GM18858 (cell line): ENCODE measurements at regions not wholly inside any gene's neighbourhood (a gene's known extent, or its start where the extent isn't known, plus 50 kb on each side); places are given as distances from the start of the nearest gene placed in this dataset.

Source experiments
- ATAC-seq: cut with Tn5 transposase; IDR thresholded peaks from one replicate; pipeline ENCODE4 v1.9.1; 2021; ENCODE audit not compliant: unreplicated experiment

DNA sequence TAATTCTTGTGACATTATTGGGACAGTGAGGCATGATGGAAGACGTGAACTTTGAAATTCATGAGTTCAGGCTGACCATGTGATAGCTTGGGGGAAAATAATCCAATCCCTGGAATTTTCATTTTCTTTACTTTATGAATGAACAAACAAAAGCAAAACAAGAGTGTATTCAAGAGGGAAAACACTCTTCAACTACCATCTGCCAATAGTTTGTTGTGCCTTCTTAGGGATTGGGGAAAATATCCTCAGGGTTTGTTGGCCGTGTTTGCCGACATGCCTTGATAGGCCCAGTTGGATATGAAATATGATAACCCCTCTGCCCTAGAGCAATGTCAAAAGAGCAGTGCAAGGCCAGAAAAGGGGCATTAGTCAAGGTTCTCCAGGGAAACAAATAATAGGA lies 80.8 kb upstream of the CLNK start:
- no peak for ATAC-seq

DNA sequence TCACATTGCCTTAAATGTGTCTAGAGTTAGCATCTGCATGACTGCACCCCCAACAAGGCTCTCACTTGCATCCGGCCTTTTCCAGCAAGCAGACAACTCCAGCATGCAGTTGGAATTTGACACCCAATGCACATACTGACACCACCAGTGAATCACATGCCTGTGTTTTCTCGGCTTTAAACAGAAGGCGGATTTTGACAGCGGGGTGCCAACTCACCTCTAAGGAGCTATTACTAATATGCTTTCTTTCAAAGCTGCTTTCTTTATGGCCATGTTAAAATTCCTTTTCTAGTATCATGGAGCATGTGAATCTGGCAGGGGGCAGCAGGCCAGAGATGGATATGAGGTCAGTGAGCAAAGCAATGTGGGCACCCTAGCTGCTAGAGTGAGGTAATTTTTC lies 78.0 kb upstream of the CLNK start:
- no peak for ATAC-seq

DNA sequence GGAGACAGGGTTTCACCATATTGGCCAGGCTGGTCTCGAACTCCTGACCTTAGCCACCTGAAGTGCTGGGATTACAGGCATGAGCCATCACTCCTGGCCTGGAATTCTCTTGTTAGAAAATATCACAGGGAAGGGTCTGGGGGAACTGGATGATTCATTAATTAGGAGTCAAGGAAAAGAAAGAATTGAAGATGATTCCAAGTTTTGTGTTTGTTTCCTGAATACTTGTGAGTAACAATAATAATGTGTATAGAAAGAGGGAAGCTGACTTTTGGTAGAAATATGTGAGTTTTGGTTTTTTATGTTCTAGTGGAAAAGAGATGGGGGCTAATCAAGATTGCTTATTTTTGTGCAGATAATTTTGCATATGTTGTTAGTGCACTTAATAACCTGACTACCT lies 77.3 kb upstream of the CLNK start:
- ATAC-seq: no peak

DNA sequence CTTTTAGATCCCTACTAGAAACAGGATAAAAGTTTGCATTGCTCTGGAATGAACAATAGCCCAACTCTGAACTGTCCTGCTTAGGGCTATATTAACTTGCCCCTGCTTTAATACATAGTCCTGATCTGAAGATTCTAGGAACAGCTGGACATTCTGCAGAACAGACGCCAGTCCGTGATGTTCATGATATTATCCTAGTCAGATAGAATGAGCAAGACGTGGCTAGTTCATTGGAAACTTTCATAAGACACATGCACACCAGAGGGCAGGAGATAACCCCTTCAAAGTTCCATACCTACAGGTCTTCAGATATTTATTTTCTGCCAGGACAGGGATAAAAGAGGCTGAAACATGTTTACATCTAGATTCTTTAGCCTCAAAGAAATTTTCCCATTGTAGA lies 75.5 kb upstream of the CLNK start:
- ATAC-seq: no peak

DNA sequence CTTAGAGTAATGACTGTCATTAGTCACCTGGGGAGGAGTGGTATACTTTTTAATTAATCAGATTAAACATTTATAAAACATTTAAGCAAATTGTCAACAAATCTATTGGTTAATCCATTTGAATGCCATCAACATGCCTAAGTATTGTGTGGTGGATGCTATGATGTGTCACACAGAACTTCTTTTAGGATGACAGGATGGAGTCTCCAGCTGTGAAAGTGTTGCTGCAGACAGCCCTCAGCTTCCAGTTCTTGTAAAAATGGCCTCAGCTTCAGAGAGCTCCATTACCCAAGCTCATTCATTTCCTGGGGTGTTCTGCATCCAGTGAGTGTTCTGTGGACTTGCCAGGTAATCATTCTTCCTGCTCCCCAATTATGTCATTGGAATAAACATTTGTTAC lies 74.3 kb upstream of the CLNK start:
- no peak for ATAC-seq

DNA sequence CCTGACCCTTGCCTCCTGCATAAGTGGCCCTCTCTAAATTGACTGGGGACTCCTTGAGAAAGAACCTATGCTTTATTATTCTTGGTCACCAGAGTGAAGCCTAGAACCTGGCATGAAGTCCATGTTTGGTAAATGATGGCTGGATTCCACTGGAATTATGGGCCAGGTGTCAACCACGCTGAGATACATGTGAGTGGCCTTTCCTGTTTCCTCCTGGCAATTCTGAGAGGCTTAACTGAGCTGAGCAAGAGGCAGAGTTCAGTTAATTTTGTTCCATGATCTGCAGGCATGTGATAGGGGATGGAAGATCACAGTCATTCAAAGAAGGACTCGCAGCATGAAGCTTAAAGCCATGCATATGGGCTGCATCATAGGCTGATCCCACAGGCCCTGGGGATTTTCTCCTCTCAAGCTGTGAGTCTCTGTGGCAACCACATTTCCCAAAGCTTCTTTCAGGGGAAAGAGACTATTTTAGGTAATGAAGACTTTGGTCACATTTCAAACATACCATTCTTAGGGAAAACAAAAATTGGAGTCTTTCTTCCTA lies 69.4 kb upstream of the CLNK start:
- no peak for ATAC-seq

DNA sequence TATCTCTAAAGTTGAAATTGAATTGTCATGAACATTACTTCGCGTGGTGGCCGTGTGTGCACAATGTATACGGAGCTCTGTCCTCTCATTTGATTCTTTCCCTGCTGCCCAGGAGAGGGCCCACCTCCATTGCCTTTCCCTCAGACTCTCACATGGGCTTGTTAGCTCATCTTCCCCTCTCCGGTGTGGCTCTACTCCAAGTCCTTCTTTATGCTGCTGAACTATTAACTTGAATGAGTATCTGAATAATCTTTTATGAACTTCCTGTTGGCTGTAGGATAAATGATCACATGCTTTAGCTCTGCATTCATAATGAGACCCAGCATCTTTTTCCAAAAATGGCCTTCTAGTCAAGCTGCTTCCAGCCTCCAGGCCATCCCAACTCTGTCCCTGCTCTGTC lies 68.8 kb upstream of the CLNK start:
- ATAC-seq: no peak

DNA sequence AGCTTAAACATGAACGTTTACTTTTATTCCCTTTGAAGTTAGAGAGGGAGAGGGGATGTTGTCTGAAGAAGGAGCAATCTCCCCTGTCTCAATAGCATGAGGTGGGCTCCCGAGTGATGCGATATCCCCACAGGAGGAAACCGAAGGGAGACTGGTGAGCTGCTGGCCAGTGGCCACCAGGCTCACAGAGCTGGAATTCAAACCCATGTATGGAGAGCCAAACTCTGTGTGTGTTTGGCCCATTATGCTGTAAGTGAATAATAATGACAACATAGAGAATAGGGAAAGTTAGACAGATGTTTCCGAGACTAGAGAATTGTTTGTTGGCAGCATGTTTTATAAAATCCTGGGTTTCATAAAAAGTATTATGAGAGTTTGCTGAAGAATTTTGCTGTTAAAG lies 66.1 kb upstream of the CLNK start:
- no peak for ATAC-seq

DNA sequence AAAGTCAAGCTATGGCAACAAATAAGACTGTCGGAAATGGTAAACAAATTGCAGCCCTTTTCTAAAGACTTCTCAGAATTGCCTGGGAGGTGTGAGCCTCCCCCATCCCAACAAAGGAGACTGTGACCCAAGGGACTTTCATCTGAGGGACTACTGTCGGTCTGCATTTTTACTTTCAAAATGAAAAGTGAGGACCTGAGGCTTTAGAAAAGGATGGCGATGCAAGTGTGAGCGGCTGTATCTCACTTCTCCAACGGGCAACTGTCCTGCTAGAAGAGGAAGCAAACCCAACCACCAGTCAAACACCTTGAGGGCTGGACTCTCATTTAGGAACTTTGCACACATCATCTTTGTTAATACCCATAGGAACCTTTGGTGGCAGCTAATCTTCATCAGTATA lies 62.6 kb upstream of the CLNK start:
- peak; percentile 27 for ATAC-seq

DNA sequence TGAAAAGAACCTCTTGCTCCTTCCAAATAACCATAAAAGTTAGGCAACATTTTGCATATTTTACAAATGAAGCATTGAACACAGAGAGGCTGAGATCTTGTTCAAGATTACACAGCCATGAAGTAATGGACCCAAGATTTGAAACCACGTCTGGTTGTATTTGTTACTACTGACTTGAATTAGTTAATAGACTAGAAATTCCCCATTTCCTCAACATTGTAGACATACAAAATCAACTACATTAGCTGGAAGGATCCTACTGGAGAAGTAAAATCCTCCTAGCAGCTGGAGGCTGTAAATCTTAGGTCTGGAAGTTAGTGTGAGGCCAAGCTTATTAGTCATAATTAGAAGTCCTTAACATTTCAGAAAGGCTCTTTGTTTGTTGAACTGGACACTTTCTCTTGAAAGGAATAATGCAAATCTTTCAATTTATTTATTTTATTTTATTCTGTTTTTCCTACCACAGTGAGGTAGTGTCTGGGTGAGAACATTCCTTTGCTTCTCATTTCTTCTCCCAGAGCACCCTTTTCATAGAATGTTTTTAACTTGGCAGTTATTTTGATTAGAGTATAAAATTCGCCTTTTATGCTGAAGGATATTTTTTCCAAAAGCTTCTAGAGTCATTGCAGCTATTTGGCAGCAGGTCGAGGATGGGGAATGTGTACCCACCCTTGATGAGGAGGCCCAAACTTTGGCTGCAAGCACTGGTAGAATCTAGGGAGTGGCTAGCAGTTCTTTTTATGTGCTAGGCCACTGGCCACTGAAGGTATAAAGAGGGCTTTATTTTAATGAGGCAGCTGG lies 62.0 kb upstream of the CLNK start:
- no peak for ATAC-seq

DNA sequence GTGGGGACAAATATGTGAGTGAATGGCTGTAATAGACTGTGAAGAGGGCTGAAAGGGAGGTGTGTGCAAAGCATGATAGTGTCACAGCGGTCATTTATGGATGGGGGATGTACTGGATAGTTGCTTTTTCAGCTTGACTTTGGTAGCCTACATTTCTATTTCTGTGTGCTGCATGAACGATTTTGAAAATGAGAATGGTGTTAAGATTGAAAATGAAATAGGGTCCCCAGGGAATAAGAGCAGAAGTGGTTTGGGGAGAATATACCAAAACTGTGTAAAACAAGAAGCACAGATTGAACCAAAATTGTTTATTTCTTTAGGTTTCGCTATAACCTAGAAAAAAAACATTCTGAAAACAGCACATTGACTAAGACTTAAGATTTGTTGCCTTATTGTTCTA lies 58.8 kb upstream of the CLNK start:
- peak; percentile 68 for ATAC-seq

DNA sequence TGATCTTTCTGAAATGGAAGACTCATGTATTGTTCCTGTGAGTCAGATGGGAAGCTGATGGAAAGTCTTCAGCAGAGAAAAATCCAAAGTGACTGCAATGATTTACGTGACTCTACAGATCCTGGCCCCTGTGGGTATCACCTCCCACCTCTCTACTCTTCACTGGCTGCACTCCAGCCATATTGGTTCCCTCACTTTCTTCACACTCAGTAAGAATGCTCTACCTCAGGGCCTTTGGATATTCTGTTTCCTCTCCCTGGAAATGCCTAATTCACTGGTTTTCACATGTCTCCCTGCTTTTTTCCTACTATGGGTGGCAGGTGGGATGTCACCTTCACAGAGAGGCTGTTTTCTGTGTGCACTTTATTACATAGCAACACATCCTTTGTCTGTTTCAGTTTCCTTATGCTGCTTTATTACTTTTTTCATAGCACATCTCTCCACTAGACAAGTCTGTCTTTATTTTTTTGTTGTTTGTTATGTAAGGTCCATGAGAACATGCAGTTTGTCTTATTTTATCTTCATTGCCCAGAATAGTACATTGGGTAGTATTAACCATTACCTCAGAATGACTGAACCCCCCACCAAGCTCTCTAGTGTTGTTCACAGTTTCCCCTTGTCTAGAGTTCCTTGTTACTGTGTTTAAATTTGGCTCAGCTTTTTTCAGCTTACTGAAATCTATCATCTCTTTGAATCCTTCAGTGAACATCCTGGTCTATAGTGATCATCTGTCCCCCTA lies 57.6 kb upstream of the CLNK start:
- ATAC-seq: peak; percentile 30

DNA sequence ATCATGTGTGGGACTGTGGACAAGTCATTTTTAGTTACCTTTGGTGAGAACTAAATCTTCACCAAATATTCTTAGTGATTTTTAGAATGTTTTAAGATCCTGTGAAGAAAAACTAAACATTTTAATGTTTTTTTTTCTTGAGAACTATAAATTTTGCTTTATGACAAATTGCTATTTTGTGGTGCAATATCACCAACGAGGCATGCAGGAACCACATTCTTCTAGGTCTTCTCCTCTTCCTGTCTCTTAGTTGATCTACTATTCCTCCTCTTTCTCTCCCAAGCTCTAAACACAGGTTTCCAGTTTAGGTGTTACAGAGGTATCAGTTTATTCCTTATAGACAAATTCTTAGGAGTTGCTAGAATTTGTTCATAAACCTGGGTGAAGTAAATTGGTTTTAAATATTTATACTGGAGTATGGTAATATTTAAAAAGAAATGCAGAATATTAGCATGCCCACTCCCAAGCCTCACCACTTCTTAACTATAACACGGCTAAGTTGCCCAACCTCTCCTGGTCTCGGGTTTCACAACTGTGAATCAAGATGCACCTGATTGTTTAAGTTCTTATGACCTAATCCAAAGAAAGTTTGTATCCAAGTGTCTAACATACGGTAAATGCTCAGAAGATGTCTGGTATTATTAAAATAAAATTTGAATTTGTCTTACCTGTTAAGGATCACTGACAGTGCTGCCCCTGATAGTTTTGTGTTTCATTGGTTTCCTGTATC lies 56.5 kb upstream of the CLNK start:
- no peak for ATAC-seq

DNA sequence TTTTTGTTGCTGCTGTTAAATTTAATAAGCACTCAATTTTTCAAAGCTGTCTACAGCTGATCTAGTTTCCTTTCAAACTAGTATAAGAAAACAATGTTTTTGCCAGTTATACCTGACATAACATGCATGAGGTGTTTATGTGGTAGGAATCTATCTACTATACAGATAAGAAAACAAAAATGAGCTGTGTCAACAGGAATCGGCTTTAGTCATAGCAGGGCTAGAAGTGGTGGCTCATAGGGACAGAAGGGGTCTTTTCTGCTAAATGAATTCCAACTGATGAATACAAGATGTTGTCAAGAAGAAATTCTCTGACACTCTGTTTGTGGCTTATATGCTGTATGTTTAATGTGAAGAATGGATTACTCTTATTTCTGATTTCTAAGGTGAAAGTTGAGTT lies 55.7 kb upstream of the CLNK start:
- no peak for ATAC-seq

DNA sequence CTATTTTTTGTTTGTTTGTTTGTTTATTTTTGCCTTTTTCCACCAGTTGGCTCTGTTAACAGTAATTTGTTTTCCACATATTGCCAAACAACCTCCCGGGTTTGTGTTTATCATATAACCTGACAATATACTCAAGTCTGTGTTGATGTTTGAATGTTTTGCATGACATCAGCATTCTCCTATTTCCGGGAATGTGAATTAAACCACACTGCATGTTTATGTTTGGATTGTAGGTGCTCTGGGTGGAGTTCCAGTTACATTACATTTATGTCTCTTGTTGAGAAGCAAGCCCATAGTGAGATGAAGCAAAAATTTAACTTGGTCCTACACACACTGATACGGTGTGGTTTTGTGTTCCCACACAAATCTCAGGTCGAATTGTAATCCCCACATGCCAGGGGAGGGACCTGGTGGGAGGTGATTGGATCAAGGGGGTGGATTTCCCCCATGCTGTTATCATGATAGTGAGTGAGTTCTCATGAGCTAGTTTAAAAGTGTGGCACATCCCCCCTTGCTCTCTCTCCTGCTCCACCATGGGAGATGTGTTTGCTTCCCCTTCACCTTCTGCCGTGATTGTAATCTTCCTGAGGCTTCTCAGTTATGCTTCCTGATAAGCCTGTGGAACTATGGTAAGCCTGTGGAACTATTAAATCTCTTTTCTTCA lies 54.4 kb upstream of the CLNK start:
- no peak for ATAC-seq

DNA sequence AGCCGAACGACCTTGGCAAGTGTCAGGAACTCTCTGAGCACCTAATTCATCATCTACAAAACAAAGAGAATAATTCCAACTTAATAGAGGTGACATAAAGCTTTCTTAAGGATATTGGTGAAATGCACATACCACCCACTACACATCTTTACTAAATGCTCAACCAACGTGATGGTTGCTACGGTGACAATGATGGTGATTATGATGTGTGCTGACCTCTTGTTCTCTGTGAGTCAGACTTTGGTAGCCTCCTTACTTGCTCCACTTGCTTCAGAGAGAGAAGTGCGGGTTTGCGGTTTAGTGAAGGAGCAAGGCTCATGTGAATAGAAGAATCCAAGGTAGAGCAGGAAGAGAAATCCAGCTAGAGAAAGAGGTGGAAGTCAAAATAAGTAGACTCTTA lies 52.8 kb upstream of the CLNK start:
- no peak for ATAC-seq

DNA sequence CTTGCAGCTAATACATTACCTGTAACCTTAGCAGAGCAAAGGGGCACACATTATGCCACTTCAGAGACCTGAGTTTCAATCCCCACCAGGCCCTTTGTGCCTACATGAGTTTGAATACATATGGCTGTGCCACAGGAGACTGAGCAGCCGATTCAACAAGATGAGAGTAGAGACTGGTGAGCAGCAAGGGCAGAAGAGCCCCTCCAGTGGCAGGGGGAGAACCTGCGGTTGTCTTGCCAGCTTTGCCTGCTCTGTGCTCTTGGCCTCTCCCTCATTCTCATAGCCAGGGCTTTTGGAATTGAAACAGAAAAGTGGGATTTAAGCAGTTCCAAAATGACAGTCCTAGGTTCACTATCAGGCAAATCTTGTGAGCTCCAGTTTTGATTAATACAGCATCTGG lies 52.3 kb upstream of the CLNK start:
- ATAC-seq: no peak

DNA sequence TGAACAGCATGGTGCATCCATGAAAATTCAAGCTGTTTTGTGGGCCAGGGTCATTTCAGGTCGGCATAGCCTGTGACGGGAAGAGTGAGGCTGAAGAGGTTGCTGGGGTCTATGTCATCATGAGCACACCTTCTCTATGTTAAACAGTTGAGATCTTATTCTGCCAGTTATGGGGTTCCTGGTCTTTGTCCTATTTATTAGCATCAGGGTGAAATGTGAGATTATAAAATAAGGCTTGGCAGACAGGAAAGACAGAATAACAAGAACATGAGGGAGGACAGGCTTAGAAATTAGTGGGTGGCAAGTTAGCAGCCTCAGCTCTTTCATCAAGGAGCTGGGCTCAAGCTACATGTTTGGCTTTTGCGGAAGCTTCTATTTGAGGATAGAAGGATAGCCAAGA lies 51.7 kb upstream of the CLNK start:
- ATAC-seq: no peak

DNA sequence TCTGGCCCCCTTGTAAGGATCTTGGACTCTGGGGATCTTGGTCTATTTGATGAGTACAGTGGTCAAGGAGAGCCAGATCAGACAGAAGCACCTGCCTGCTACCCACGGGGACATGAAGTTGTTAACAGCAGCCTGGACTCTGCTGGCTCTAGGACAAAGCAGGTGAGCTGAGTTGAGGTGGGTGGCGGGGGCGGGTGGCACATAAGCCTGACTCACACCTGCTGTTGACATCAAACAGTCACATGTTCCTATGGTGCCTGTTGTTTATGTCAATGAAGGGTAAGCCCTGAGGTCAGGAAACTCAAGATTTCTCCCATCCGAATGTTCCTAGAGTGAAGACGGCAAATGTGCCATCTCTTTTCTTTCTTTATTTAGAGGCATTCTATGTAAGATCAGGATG lies 50.1 kb upstream of the CLNK start:
- ATAC-seq: no peak
